ENCODE measurements at regions not wholly inside any gene's neighbourhood (a gene's known extent, or its start where the extent isn't known, plus 50 kb on each side); places are given as distances from the start of the nearest gene placed in this dataset.

DNA sequence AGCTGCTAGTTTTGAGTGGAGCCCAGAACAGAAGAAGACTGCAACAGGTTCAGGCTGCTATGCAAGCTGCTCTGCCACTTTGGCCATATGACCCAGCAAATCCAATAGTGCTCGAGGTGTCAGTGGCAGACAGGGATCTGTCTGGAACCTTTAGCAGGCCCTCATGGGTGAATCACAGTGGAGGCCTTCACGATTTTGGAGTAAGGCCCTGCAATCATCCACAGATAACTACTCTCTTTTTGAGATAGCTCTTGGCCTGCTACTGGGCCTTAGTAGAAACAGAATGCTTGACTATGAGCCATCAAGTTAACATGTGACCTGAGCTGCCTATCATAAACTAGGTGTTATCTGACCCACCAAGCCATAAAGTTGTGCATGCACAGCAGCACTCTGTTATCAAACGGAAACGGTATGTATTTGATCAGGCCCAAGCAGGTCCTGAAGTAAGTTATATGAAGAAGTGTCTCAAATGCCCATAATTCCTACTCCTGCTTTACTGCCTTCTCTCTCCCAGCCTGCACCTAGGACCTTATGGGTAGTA is 116.9 kb upstream of the CCDC196 start:
- Histone ChIP-seq H3K9me3 (no peaks in the 10 kb centered on the region), H3K4me1 (no peaks in the 10 kb centered on the region), H3K27ac (no peak overlapping the region), H3K27me3 (no peaks in the 10 kb centered on the region), H3K36me3 (no peaks in the 10 kb centered on the region), H3K4me3 (no peak overlapping the region)
- TF ChIP-seq, protein P1, sequence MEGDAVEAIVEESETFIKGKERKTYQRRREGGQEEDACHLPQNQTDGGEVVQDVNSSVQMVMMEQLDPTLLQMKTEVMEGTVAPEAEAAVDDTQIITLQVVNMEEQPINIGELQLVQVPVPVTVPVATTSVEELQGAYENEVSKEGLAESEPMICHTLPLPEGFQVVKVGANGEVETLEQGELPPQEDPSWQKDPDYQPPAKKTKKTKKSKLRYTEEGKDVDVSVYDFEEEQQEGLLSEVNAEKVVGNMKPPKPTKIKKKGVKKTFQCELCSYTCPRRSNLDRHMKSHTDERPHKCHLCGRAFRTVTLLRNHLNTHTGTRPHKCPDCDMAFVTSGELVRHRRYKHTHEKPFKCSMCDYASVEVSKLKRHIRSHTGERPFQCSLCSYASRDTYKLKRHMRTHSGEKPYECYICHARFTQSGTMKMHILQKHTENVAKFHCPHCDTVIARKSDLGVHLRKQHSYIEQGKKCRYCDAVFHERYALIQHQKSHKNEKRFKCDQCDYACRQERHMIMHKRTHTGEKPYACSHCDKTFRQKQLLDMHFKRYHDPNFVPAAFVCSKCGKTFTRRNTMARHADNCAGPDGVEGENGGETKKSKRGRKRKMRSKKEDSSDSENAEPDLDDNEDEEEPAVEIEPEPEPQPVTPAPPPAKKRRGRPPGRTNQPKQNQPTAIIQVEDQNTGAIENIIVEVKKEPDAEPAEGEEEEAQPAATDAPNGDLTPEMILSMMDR (IDR thresholded peaks at IDR 0.05): no peak
- DNase-seq: no peak

DNA sequence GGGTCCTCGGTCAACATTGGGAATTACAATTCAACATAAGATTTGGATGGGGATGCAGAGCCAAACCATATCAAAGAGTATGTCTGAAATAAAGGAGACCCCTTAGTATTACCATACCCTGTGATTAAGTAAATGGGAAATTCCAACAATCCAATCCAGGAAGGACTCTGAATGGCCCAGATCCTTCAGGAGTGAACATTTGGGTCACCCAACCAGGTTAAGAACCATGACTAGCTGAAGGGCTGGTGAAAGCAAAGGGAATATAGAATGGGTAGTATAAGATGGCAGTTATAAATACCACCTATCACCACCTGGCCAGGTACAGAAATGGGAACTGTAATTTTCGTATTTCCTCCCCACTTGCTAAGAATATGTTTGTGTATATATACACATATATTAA is 114.4 kb upstream of the CCDC196 start:
- no peak for TF ChIP-seq POLR2A (IDR thresholded peaks at IDR 0.05)
- TF ChIP-seq, protein P1 (IDR thresholded peaks at IDR 0.05): no peak
- no peaks in the 10 kb centered on the region for H3K4me1 ChIP-seq
- H3K36me3 ChIP-seq: no peaks in the 10 kb centered on the region
- H3K4me3 ChIP-seq: no peak overlapping the region
- no peak overlapping the region for H3K27ac ChIP-seq
- DNase-seq: no peak
- H3K9me3 ChIP-seq: no peaks in the 10 kb centered on the region
- no peaks in the 10 kb centered on the region for H3K27me3 ChIP-seq

DNA sequence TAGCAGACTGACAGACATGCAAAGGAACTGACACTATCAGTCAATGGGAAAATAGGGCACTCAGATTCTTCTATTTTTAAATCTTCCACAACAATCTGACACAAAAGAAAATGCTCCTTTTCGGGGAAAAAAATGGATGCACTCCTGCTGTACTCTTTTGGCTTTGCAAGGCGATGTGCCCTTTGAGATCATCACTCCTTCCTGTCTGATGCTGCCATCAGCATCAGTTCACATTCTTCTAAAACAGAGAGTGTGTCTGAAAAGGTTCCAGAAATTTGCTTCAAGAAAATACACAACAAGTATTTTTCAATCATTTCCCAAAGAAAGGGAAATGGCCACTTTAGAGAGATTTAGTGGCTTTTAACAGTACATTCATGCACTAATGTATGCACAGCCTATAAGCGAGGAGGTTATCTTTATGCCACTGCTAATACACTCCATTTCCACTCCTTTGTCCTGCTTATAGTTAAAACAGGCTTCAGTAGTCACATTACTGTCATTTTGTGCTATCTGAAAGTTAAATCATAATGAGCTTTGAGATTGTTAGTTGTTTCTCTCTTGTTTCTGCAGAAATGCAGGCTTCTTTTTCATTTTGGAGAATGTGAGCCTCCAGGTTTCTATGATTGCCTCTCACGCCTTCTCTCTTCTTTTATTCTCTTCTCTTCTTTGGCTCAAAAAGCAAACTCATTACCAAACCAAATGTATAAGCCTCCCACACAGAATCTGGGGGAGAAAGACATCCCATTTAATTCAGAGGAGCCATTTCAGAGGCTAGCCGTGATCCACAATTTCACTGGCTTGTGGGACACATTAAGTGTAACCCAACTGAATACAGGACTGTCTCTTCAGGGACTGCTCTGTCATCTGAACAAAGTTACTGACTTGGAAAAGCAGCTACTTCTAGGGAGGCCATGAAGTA is 110.9 kb upstream of the CCDC196 start:
- DNase-seq: no peak
- no peak for TF ChIP-seq POLR2A (IDR thresholded peaks at IDR 0.05)
- TF ChIP-seq, protein P1 (IDR thresholded peaks at IDR 0.05): no peak
- H3K36me3 ChIP-seq: no peaks in the 10 kb centered on the region

DNA sequence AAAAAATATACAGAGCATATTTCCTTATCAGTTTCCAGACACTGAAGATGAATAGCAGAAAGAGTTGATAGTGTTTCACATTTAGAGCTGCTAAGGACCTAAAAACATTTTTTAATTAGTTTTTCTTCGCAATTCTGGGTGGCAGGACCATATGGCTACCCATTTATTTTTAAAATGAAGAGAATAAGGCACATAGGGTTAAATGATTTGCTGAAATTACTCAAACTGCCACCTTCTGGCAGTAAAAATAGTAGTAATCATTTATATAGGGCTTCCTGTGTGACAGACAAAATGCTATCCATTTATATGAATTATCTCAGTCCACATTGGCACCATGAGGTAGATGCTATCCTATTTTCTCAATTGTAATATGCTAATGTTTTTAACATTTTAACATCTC is 108.6 kb upstream of the CCDC196 start:
- no peak overlapping the region for H3K27ac ChIP-seq
- no peak for DNase-seq
- H3K4me3 ChIP-seq: no peak overlapping the region
- no peaks in the 10 kb centered on the region for H3K36me3 ChIP-seq
- TF ChIP-seq POLR2A (IDR thresholded peaks at IDR 0.05): no peak
- TF ChIP-seq, protein P1 (IDR thresholded peaks at IDR 0.05): no peak
- no peaks in the 10 kb centered on the region for H3K9me3 ChIP-seq
- H3K27me3 ChIP-seq: no peaks in the 10 kb centered on the region
- no peaks in the 10 kb centered on the region for H3K4me1 ChIP-seq

More for the DNA sequence above, 110.9 kb upstream of the CCDC196 start:
- Histone ChIP-seq H3K4me1 (no peaks in the 10 kb centered on the region), H3K4me3 (no peak overlapping the region), H3K27ac (no peak overlapping the region), H3K27me3 (no peaks in the 10 kb centered on the region), H3K9me3 (no peaks in the 10 kb centered on the region)

DNA sequence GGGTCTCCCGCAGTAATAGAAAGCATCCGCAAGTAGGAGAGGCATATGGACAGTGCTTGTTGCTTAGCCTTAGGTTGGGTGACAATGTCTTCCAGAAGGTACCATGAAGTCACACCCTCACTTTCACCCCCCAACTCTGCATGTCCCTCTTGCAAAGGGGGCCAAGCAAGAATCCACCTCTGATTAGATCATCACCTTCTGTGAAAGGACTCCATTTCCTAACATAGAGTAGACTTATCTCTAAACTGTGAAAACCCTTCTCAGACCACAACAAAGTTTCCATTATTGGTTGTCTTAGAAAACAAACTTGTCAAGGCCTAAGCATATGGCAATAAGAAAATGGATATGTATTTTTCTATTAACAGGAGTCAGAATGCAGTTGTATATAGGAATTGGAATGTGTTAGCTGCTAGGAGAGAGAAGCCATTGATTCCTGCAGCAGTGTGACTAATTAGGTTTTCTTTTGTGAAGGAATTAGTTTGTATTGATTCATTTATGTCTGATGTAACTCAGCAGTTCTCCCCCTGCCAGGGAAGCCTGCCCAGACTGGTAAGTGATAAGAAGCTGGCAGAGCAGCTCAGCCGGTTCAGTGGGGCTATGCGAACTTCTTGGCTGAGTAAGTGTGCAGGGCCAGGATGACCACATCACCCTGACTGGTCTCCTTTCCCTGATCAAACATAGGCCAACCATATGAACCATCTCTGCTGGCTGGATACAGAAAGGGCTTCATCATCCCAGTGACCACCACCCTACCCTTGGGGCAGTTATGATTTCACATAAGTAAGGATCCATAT is 107.3 kb upstream of the CCDC196 start:
- Histone ChIP-seq H3K27ac (no peak overlapping the region), H3K36me3 (no peaks in the 10 kb centered on the region), H3K4me3 (no peak overlapping the region), H3K4me1 (no peaks in the 10 kb centered on the region), H3K9me3 (no peaks in the 10 kb centered on the region), H3K27me3 (no peaks in the 10 kb centered on the region)
- DNase-seq: no peak
- no peak for TF ChIP-seq POLR2A (IDR thresholded peaks at IDR 0.05)
- TF ChIP-seq, protein P1 (IDR thresholded peaks at IDR 0.05): no peak

Measured in Peyer's patch (tissue), 4 donors.